KG1 (cell line): ENCODE measurements at regions not wholly inside any gene's neighbourhood (a gene's known extent, or its start where the extent isn't known, plus 50 kb on each side); places are given as distances from the start of the nearest gene placed in this dataset.
"Not testable (repeated sequence)": the region's sequence is repeated elsewhere in the genome, so short reads cannot be mapped to it uniquely, and the experiment has no call there.

Experiments used
- DNase-seq: peaks from one replicate; lab custom pipeline; 2025; lab: John Stamatoyannopoulos, UW

GRCh38 chr6:11452106-11452505 lies 85.4 kb upstream of the TMEM170B start:
- not testable (repeated sequence) for DNase-seq

- no peak for DNase-seq
These were observed 87.5 kb upstream of the TMEM170B start for GRCh38 chr6:11450037-11450436.

GRCh38 chr6:11449408-11449807 lies 88.1 kb upstream of the TMEM170B start:
- DNase-seq = no peak

DNA sequence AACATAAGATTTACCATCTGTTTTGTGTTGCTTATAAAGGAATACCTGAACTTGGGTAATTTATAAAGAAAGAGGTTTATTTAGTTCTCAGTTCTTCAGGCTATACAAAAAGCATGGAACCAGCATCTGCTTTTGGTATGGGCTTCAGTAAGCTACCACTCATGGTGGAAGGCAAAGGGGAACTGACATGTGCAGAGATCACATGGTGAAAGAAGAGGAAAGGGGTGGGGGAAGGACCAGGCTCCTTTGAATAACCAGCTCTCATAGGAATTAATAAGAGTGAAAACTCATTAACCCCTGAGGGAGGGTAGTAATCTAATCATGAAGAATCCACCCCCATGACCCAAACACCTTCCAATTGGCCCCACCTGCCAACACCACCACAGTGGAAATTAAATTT lies 89.5 kb upstream of the TMEM170B start:
- DNase-seq = no peak

DNA sequence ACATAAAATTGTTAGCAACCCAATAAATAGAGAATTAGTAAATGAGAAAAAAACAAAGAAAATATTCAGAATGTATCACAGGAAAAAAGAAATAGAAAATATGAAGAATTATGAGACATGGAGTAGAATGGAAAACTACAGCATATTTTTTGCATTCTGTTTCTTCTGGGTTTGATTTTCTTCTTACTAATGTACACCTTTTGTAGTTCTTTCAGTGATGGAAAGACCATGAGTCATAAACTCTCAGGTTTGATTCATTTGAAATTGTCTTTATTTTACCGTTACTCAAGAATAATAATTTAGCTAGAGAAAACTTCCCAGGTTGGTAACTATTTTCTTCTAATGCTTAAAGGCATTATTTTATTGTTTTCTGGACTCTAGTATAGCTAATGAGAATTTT lies 90.3 kb upstream of the TMEM170B start:
- DNase-seq = no peak

- no peak for DNase-seq
These were observed 92.4 kb upstream of the TMEM170B start for GRCh38 chr6:11445146-11445545.

DNA sequence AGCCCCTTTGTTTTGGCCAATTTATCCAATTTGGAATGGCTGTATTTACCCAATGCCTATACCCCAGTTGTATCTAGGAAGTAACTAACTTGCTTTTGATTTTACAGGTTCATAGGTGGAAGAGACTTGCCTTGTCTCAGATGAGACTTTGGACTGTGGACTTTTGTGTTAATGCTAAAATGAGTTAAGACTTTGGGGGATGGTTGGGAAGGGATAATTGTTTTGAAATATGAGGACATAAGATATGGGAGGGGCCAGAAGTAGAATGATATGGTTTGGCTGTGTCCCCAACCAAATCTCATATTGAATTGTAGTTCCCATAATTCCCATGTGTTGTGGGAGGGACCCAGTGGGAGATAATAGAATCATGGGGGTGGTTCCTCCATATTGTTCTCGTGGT lies 94.4 kb upstream of the TMEM170B start:
- DNase-seq = not testable (repeated sequence)

DNA sequence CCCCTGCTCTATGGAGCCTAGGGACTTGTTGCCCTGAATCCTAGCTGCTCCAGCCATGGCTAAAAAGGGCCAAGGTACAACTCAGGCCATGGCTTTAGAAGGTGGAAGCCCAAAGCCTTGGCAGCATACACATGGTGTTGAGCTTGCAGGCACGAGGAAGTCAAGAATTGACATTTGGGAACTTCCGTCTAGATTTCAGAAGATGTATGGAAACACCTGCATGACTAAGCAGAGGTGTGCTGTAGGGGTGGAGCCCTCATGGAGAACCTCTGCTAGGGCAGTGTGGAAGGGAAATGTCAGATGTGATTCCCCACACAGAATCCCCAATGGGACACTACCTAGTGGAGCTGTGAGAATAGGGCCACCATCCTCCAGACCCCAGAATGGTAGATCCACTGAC lies 95.1 kb upstream of the TMEM170B start:
- DNase-seq = no peak

GRCh38 chr6:11439876-11440275 lies 97.7 kb upstream of the TMEM170B start:
- DNase-seq = no peak

- DNase-seq = no peak
These were observed 98.5 kb upstream of the TMEM170B start for GRCh38 chr6:11439017-11439420.

- no peak for DNase-seq
These were observed 99.6 kb upstream of the TMEM170B start for GRCh38 chr6:11437824-11438459.

DNA sequence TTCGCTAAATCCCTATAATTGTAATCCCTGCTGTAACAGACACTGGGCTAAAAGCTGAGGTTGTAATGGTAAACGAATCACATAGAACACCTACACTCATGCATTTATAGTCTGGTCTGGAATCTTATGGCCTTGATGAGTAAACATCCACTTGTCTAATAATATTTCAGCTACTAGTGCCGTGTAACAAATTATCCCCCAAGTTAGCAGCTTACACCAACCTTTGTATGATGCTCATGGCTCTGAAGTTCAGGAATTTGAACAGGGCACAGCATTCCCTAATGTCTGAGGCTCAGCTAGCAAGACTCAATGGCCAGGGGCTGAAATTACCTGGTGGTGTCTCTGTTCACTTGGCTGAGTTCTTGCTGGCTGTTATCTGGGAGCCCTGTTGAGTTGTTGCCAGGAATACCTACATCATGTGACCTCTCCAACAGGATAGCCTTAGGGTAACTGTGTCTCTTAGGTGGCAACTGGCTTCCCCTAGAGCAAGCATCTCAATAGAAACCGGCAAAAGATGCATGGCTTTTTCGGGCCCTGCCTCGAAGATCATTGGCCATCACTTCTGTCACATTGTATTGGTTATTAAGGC lies 100.9 kb upstream of the TMEM170B start:
- no peak for DNase-seq

DNA sequence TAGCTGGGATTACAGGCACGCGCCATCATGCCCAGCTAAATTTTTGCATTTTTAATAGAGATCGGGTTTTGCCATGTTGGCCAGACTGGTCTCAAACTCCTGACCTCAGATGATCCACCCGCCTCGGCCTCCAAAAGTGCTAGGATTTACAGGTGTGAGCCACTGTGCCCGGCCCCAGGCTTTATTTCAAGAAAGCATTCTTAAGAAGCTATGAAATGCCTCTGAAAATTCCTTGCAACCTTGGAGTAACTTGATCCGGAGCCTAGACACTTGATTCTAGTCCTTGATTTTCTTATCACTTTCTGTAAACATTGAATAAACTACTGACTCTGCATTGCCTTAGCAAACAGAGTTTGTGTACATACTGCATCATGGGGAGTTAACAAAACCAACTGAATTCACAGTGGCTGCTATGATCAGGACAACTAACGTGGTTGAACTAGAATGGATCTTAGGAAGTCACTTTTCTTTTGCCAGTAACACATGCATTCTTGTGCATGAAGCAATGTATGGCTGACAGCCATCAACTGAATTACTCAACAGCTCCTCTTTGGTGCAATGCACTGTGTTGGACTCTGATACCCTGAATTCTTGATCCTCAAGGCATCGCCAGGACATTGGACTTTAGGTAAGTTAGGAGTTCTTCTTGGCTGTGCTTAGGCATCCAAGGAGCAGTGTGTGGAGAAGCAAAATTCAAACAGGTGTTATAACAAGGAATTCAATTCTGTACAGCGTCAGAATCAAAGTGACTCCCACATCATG lies 102.8 kb upstream of the TMEM170B start:
- no peak for DNase-seq

- no peak for DNase-seq
These were observed 103.7 kb upstream of the TMEM170B start for GRCh38 chr6:11433860-11434259.

DNA sequence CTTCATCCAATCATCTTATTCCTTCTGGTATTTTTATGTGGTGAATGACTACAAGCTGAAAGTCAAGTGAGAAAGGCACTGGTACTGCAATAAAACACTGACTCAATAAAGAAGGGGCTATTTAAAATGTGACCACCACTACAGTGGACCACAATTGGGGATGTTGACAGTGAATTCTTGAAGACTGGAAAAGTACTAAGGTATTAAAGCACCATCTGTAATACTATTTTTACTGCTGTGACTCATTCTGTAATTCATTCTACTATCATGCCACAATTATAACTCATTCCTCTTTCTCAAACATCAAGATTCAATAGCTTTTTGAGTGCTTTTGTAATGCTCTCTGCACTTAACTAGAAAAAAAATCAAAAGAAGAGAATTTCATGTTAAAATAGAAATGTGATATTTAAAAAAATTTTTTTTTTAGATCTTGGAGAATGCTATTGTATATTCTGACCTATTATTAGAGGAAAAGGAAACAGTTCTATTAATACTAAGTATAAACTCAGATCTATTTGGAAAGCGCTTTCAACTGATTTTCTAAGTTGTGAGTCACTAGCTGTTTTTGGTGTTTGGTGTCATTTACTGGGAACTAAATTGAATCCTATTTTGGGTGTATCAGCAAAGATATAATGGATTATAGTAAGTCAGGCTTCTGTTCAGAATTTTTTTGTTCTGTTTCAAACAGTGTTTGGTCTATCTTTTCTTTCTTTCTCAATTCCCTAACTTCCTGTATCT lies 104.7 kb upstream of the TMEM170B start:
- no peak for DNase-seq

DNA sequence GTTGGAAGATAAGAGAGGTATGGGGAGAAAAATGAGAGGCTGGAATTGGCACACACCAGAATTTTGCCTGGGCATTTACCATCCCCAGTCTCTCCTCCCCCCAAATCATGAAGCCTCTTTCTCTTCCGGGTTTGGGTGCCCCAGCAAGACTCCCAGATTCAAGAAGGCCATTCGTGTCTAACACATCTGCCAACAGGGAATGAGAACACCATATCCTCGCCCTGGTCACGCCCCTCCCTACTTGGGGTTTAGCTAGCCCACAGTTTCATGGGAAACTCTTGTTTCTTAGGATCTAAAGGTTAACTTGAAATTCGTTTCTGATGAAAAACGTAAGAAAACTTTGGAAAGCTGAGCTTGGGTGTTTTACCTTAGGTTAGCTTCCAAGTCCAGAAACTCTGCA lies 105.5 kb upstream of the TMEM170B start:
- no peak for DNase-seq

DNA sequence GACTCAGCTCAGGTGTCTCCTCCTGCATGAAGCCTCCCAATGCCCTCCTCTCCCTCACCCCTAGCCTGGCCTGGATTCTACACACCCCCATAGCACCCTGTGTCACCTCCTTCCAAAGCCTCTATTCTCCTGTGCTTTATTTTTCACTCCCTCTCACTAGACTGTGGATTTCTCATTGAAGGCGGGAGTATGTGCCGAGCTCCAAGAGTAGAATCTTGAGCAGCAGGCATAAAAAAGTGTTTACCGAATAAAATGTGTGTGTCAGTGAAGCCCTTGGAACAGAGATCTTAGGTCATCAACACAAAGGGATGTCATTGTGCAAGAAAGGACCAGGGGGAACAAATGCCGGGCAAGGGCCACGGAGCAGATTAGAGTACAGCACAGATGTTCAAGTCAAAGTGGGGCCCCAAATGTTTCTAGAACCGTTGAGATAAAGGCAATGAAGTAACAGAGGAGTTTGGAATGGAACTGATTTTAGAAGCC lies 106.1 kb upstream of the TMEM170B start:
- DNase-seq = no peak

GRCh38 chr6:11430036-11430435 lies 107.5 kb upstream of the TMEM170B start:
- DNase-seq = no peak

GRCh38 chr6:11429577-11429976 lies 108.0 kb upstream of the TMEM170B start:
- DNase-seq = no peak

DNA sequence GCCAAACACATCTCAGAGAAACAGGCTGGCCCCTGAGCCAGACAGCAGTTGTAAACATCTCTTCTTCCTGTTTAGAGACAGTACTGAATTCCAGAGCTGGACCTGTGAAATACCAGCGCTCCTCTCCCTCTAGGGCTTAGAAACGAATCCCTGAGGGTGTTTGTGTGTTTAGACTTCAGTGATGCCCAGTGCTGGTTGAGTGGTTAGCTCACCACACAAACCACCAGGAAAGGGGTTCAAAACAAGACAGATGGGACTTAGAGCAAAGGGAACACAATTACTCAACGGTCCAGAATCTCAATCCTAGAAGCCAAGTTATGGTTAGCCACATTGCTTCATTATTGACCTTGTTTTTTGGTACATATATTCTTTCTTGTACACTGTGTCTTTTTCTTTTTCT lies 108.7 kb upstream of the TMEM170B start:
- no peak for DNase-seq

DNA sequence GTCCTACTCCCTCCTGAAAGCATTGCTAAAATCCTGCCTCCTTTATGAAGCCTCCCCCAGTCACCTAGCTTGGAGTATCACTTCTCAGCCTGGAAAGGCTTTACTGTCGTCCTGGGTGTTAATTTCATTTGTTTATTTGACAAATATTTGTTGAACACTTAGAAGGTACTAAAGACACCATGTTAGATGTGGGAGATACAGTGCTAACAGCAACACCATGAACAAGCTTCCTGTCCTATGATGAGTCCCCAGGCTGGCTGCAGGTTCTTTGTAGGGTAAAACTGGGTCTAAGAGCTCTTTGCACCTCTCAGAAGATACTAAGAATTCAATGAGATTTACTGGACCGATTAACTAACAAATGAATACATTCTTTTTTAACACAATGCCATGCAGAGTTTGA lies 109.2 kb upstream of the TMEM170B start:
- DNase-seq = no peak

DNA sequence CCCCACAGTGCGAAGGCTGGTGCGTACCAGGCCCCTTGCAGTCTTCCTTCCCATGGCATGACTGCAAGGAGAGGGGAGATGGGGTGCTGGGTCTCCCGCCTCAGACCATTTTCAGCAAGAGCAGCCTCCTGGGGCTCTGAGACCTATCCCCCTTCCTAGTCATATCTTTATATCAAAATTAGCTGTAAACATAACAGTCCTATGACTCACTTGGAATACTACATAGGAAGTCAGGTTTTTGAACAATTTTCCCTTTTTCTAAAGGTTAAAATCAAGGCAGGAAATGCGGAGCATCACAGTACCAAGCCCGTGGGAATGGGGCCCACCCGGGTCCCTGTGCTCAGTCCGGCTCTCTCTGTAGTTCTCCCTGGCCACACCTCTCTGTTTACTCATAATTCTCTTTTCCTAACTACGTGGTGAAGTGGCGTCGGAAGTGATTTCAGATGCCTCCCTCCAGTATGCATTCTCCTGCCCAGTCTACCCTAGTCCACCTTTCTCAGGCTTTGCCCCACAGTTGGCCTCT lies 109.8 kb upstream of the TMEM170B start:
- DNase-seq = no peak
